Activated naive CD8-positive, alpha-beta T cell treated with anti-CD3 and anti-CD28 coated beads, Interleukin-2, amount 50 U/mL, for 24 hours (primary cell): ENCODE measurements at regions not wholly inside any gene's neighbourhood (a gene's known extent, or its start where the extent isn't known, plus 50 kb on each side); places are given as distances from the start of the nearest gene placed in this dataset.

Source experiments
- ATAC-seq: fragments of 150-1000 bp; cut with Tn5 transposase; one replicate; pipeline ENCODE4 v1.10.0; 2021
- DNase-seq: peaks from one replicate; pipeline ENCODE4 v3.0.0; 2021
- H3K27ac Mint-ChIP-seq: one replicate; pipeline ENCODE4 v1.8.0; 2021; ENCODE audit warnings: mild to moderate bottlenecking, mixed read lengths
- H3K27me3 Mint-ChIP-seq: one replicate; pipeline ENCODE4 v1.8.0; 2021; ENCODE audit warnings: mixed read lengths
- H3K36me3 Mint-ChIP-seq: one replicate; pipeline ENCODE4 v1.8.0; 2021; ENCODE audit warnings: low read depth, mixed read lengths
- H3K4me1 Mint-ChIP-seq: one replicate; pipeline ENCODE4 v1.8.0; 2021; ENCODE audit warnings: mixed read lengths
- H3K4me3 Mint-ChIP-seq: one replicate; pipeline ENCODE4 v1.8.0; 2021; ENCODE audit warnings: mild to moderate bottlenecking, moderate library complexity, mixed read lengths
- H3K9me3 Mint-ChIP-seq: one replicate; pipeline ENCODE4 v1.8.0; 2021; ENCODE audit warnings: mixed read lengths

GRCh38 chr2:22990246-22990645 lies 394.7 kb upstream of the KLHL29 start:
- H3K4me1 Mint-ChIP-seq: no peaks in the 10 kb centered on the region
- H3K27me3 Mint-ChIP-seq: no peaks in the 10 kb centered on the region
- no peak overlapping the region for H3K27ac Mint-ChIP-seq

GRCh38 chr2:22991844-22992243 lies 393.1 kb upstream of the KLHL29 start:
- no peaks in the 10 kb centered on the region for H3K4me1 Mint-ChIP-seq
- no peak overlapping the region for H3K4me3 Mint-ChIP-seq
- no peak for DNase-seq
- ATAC-seq: no peak
- no peak overlapping the region for H3K27ac Mint-ChIP-seq
- no peaks in the 10 kb centered on the region for H3K36me3 Mint-ChIP-seq
- no peaks in the 10 kb centered on the region for H3K9me3 Mint-ChIP-seq
- no peaks in the 10 kb centered on the region for H3K27me3 Mint-ChIP-seq

More at GRCh38 chr2:22990246-22990645, 394.7 kb upstream of the KLHL29 start:
- Mint-ChIP-seq H3K9me3 (no peaks in the 10 kb centered on the region), H3K4me3 (no peak overlapping the region), H3K36me3 (no peaks in the 10 kb centered on the region)
- ATAC-seq (no peak), DNase-seq (no peak)

- no peak overlapping the region for H3K27ac Mint-ChIP-seq
- no peak for ATAC-seq
- no peaks in the 10 kb centered on the region for H3K27me3 Mint-ChIP-seq
- H3K4me3 Mint-ChIP-seq: no peak overlapping the region
- no peaks in the 10 kb centered on the region for H3K4me1 Mint-ChIP-seq
- DNase-seq: no peak
- H3K36me3 Mint-ChIP-seq: no peaks in the 10 kb centered on the region
- no peaks in the 10 kb centered on the region for H3K9me3 Mint-ChIP-seq
Measured at GRCh38 chr2:22992441-22992840, 392.5 kb upstream of the KLHL29 start.

- DNase-seq (no peak), ATAC-seq (no peak)
- Mint-ChIP-seq H3K9me3 (no peaks in the 10 kb centered on the region), H3K4me1 (no peaks in the 10 kb centered on the region), H3K36me3 (no peaks in the 10 kb centered on the region), H3K27ac (no peak overlapping the region), H3K4me3 (no peak overlapping the region), H3K27me3 (no peaks in the 10 kb centered on the region)
Measured at GRCh38 chr2:22993250-22993649, 391.7 kb upstream of the KLHL29 start.

- DNase-seq (no peak), ATAC-seq (no peak)
- H3K27me3 Mint-ChIP-seq: no peaks in the 10 kb centered on the region
- H3K4me1 Mint-ChIP-seq: no peaks in the 10 kb centered on the region
- no peaks in the 10 kb centered on the region for H3K9me3 Mint-ChIP-seq
- no peaks in the 10 kb centered on the region for H3K36me3 Mint-ChIP-seq
- no peak overlapping the region for H3K4me3 Mint-ChIP-seq
- H3K27ac Mint-ChIP-seq: no peak overlapping the region
Measured at GRCh38 chr2:22995576-22995975, 389.4 kb upstream of the KLHL29 start.

GRCh38 chr2:22996911-22997310 lies 388.1 kb upstream of the KLHL29 start:
- H3K4me1 Mint-ChIP-seq: no peaks in the 10 kb centered on the region
- no peaks in the 10 kb centered on the region for H3K9me3 Mint-ChIP-seq
- DNase-seq (no peak), ATAC-seq (no peak)
- no peaks in the 10 kb centered on the region for H3K27me3 Mint-ChIP-seq
- H3K36me3 Mint-ChIP-seq: no peaks in the 10 kb centered on the region
- no peak overlapping the region for H3K4me3 Mint-ChIP-seq
- no peak overlapping the region for H3K27ac Mint-ChIP-seq

GRCh38 chr2:22998359-22998758 lies 386.6 kb upstream of the KLHL29 start:
- Mint-ChIP-seq H3K9me3 (no peaks in the 10 kb centered on the region), H3K4me1 (no peaks in the 10 kb centered on the region), H3K36me3 (no peaks in the 10 kb centered on the region), H3K27ac (no peak overlapping the region), H3K4me3 (no peak overlapping the region), H3K27me3 (no peaks in the 10 kb centered on the region)
- no peak for DNase-seq
- no peak for ATAC-seq

GRCh38 chr2:22999951-23000350 lies 385.0 kb upstream of the KLHL29 start:
- Mint-ChIP-seq H3K4me3 (no peak overlapping the region), H3K36me3 (no peaks in the 10 kb centered on the region), H3K4me1 (no peaks in the 10 kb centered on the region)

GRCh38 chr2:23002234-23002633 lies 382.7 kb upstream of the KLHL29 start:
- Mint-ChIP-seq H3K36me3 (no peaks in the 10 kb centered on the region), H3K4me3 (no peak overlapping the region), H3K9me3 (no peaks in the 10 kb centered on the region), H3K4me1 (no peaks in the 10 kb centered on the region), H3K27ac (no peak overlapping the region), H3K27me3 (no peaks in the 10 kb centered on the region)
- DNase-seq (no peak), ATAC-seq (no peak)

More at GRCh38 chr2:22999951-23000350, 385.0 kb upstream of the KLHL29 start:
- no peak for ATAC-seq
- H3K9me3 Mint-ChIP-seq: no peaks in the 10 kb centered on the region
- DNase-seq: no peak
- H3K27me3 Mint-ChIP-seq: no peaks in the 10 kb centered on the region
- no peak overlapping the region for H3K27ac Mint-ChIP-seq

- no peaks in the 10 kb centered on the region for H3K36me3 Mint-ChIP-seq
- no peak overlapping the region for H3K27ac Mint-ChIP-seq
- H3K27me3 Mint-ChIP-seq: no peaks in the 10 kb centered on the region
- no peak overlapping the region for H3K4me3 Mint-ChIP-seq
- H3K4me1 Mint-ChIP-seq: no peaks in the 10 kb centered on the region
- DNase-seq (no peak), ATAC-seq (no peak)
- H3K9me3 Mint-ChIP-seq: no peaks in the 10 kb centered on the region
Measured at GRCh38 chr2:23005469-23005868, 379.5 kb upstream of the KLHL29 start.

GRCh38 chr2:23007631-23008235 lies 377.2 kb upstream of the KLHL29 start:
- ATAC-seq (no peak), DNase-seq (no peak)
- Mint-ChIP-seq H3K27me3 (no peaks in the 10 kb centered on the region), H3K27ac (no peak overlapping the region), H3K9me3 (no peaks in the 10 kb centered on the region), H3K4me3 (no peak overlapping the region), H3K4me1 (no peaks in the 10 kb centered on the region), H3K36me3 (no peaks in the 10 kb centered on the region)

GRCh38 chr2:23008440-23008839 lies 376.5 kb upstream of the KLHL29 start:
- no peak overlapping the region for H3K27ac Mint-ChIP-seq
- no peaks in the 10 kb centered on the region for H3K4me1 Mint-ChIP-seq

GRCh38 chr2:23008951-23009350 lies 376.0 kb upstream of the KLHL29 start:
- H3K4me3 Mint-ChIP-seq: no peak overlapping the region
- no peaks in the 10 kb centered on the region for H3K4me1 Mint-ChIP-seq
- H3K27ac Mint-ChIP-seq: no peak overlapping the region
- no peak for DNase-seq
- no peaks in the 10 kb centered on the region for H3K9me3 Mint-ChIP-seq
- H3K27me3 Mint-ChIP-seq: no peaks in the 10 kb centered on the region
- H3K36me3 Mint-ChIP-seq: no peaks in the 10 kb centered on the region
- no peak for ATAC-seq

More at GRCh38 chr2:23008440-23008839, 376.5 kb upstream of the KLHL29 start:
- DNase-seq (no peak), ATAC-seq (no peak)
- Mint-ChIP-seq H3K4me3 (no peak overlapping the region), H3K27me3 (no peaks in the 10 kb centered on the region), H3K36me3 (no peaks in the 10 kb centered on the region), H3K9me3 (no peaks in the 10 kb centered on the region)

GRCh38 chr2:23009545-23010149 lies 375.3 kb upstream of the KLHL29 start:
- H3K36me3 Mint-ChIP-seq: no peaks in the 10 kb centered on the region
- no peak overlapping the region for H3K4me3 Mint-ChIP-seq
- H3K27ac Mint-ChIP-seq: no peak overlapping the region
- H3K27me3 Mint-ChIP-seq: no peaks in the 10 kb centered on the region
- no peaks in the 10 kb centered on the region for H3K9me3 Mint-ChIP-seq
- no peak for ATAC-seq
- H3K4me1 Mint-ChIP-seq: no peaks in the 10 kb centered on the region
- DNase-seq: no peak

GRCh38 chr2:23012499-23012898 lies 372.5 kb upstream of the KLHL29 start:
- Mint-ChIP-seq H3K4me1 (no peaks in the 10 kb centered on the region), H3K36me3 (no peaks in the 10 kb centered on the region), H3K27me3 (no peaks in the 10 kb centered on the region), H3K9me3 (no peaks in the 10 kb centered on the region), H3K4me3 (no peak overlapping the region), H3K27ac (no peak overlapping the region)
- ATAC-seq: no peak
- DNase-seq: no peak
